HG03066 (cell line): ENCODE measurements at regions not wholly inside any gene's neighbourhood (a gene's known extent, or its start where the extent isn't known, plus 50 kb on each side); places are given as distances from the start of the nearest gene placed in this dataset.
A peak's percentile ranks its signal among the peaks of the same experiment; 100 is the strongest.

Experiments used
- ATAC-seq: cut with Tn5 transposase; IDR thresholded peaks from one replicate; pipeline ENCODE4 v1.9.1; 2021; ENCODE audit warnings: low read depth; ENCODE audit not compliant: unreplicated experiment

DNA sequence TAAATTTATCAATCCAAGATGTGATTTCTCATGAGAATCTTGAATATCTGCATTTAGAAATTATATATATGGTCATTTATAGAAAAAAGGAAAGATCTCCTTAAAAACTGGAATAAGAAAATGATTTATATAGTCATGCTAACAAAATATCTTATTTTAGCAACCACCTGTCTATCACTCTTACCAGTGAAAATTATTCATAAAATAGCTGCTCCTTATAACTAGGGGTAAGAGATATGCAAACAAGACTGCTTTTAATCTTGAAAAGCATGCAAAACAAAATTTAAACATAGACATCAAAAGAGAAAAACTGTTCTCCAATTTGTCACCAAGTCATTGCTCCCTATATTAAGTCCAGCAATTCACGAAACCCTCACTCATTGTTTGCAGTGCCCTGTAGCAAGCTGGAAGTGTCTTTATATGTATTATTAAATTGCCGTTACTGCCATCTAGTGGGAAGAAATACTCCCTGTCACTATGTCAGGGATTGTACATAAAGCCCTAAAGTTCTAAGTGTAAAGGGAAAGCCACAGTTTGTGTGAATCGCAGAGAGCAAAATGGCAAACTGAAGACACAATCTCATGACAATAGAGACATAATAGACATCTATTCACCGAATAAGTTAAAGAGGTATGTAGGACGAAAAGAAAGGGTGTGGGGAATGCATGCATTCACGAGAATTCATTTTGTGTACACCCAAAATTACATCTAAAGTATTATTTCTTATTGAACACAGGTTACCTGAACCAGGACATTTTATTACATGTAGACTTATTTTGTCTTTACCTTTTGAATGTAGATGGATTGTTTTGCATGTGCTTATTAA, 600.5 kb downstream of the USP25 start:
- peak; percentile 82 for ATAC-seq

DNA sequence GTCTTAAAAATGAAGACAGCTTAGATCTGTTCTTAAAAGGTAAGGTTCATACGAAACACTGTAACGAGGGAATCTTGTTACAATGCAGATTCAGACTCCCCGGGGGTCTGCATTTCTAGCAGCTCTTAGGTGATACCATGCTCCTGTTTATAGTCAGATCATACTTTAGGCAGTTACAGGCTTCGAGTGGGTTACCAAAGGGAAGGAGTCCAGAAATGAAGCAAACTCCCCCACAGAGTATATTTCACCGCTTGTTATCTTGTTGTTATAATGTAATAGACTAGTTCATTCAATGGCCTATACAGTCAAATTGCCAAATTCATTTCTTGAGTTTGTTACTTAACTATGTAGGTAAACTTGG, 601.1 kb downstream of the USP25 start:
- ATAC-seq = no peak

DNA sequence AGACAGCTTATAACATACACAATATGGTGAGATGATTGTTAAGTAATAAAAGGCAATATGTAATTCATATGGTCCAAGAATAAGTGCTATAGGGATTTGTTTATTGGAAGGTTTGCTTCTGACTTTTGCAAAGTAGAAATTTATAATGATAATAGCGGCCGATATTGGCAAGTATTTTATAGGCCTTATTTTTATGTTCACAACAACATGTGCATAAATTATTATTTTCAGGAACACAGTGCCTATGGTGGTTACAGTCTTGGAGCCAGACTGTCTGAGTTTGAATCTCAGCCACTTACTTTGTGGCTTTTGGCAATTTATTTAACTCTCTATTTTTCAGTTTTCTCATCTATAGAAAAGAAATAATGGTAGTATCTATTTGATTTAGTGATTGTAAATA, 607.5 kb downstream of the USP25 start:
- no peak for ATAC-seq

DNA sequence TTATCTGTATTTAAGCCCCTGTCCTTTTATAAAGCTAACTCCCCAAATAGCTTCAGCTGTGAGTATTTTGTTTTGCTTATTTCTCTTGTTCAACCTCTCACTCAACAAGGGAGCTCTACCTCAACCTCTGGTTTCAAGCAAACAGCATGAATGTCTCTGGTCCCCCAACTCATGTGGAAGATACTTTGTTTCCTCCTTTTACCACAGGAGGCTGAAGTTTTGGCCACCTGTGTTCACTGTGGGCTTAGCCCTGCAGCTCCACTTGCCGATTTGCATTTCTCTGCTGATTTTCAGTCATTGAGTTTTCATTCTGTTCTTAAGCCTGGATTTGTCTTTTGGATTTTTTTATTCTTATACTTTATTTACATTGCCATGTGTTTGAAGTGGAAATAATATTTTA, 613.1 kb downstream of the USP25 start:
- no peak for ATAC-seq

GRCh38 chr21:16343776-16344175, 614.0 kb downstream of the USP25 start:
- no peak for ATAC-seq

- no peak for ATAC-seq
Observed at GRCh38 chr21:16345757-16346156, 616.0 kb downstream of the USP25 start.

DNA sequence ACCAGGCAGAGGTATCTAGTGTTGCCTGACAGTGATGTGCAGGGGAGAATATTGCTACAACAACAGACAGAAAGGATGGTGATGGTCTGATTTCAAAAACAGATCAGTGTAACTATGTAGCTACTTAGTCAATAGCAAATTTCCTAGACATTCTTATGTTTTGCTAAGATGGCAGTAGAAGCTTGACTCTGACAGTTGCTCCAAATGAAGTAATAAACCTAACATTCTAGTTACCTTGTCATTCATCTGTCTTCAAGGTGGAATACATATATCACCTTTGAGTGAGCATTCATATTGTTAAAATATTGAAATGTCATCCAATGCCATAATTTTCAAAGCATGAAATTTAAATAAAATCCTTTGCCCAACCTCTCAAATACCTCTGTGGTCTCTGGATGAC, 617.4 kb downstream of the USP25 start:
- no peak for ATAC-seq

- no peak for ATAC-seq
Observed at GRCh38 chr21:16353764-16354163, 624.0 kb downstream of the USP25 start.

GRCh38 chr21:16357994-16358393, 628.2 kb downstream of the USP25 start:
- ATAC-seq = no peak

DNA sequence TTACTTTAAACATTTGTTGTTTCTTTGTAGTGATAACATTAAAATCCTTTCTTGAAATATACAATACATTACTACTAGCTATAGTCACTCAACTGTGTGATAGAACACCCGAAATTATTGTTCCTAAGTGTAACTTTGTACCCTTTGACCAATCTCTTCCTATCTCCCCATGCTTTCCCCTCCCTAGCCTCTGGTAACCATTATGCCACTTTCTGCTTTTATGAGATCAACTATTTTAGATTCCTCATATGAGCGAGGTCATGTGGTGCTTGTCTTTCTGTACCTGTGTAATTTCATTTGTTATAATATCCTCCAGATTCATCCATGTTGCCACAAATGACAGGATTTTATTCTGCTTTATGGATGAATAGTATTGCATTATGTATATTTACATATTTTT, 629.0 kb downstream of the USP25 start:
- no peak for ATAC-seq

GRCh38 chr21:16363100-16363499, 633.3 kb downstream of the USP25 start:
- no peak for ATAC-seq

DNA sequence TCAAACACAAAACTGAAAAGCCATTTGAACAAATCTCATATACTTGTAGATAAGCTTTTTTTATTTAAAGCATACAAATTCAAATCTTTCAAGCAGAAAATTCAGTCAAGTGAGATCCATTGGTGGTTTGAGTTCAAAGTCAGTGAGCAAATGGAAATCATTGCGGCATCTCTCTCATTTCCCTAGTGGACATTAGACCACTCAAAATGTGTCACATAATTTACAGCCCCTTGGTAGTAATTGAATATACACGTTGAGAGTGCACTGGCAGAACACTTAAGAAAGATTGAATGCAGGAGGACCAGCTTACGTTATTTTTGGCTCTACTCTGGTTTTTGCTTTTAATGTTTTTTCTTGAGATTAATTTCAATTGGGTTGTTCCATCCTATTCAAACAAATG, 633.7 kb downstream of the USP25 start:
- no peak for ATAC-seq

- no peak for ATAC-seq
Observed at GRCh38 chr21:16366207-16366606, 636.4 kb downstream of the USP25 start.

- ATAC-seq = no peak
Observed at GRCh38 chr21:16367079-16367478, 637.3 kb downstream of the USP25 start.

- no peak for ATAC-seq
Observed at GRCh38 chr21:16370186-16370585, 640.4 kb downstream of the USP25 start.

GRCh38 chr21:16372586-16372985, 642.8 kb downstream of the USP25 start:
- no peak for ATAC-seq

DNA sequence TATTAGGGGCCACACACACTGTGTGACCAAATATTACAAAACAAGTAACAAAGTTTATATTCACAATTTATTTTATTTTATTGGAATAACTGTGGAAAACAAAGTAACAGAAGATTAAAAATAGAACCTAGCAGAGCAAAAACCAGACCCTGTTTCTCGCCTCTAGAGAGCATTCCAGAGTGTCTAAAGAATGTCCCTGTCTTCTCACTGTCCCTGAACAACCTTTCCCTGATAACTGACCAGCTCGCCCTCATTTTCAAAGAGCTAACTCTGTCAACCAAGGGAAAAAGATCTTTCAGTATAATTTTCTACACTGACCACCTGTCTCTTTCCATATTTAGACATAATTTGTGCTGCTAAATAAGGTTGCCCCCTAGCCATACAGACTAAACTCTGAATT, 646.9 kb downstream of the USP25 start:
- ATAC-seq = no peak

DNA sequence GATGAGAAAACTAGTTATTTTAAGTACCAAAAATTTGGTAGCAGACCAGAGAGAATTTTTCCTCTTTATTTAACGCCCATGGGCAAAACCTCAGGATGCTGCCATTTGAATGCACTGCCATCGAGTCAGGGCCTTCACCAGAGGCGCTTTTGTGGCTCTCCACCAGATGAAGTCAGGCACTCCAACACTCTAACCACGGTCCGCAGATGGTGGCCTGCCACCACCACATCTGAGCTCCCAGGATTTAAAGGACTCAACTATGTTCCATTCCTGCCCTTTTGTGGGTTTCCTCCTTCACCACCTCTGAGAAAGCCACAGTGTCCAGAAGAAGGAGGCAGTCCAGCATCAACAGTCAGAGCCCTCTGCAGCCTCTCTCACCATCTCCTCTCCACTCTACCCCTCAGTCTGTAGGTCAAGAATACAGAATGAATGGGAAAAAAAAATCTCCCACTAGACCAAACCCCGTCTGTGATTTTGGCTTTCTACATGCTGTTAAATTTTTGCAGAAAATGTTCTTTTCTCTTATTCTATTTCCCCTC, 647.4 kb downstream of the USP25 start:
- no peak for ATAC-seq

DNA sequence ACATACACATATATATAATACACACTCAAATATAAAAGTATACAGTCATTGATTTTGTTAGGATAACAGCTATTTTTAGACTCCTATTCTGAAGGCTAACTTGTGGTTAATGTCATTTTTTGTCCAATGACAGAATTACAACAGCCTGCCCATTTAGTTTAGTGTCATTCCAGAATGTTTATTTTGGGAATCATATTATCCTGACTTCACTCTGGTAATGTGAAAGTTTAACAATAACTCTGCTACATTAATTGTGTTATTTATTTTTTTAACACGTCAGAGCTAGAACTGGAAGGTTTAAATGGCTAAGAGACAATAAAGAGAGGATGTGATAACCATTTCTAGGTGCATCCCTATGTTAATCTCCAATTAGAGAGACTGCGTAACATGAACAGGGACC, 648.1 kb downstream of the USP25 start:
- ATAC-seq = no peak

DNA sequence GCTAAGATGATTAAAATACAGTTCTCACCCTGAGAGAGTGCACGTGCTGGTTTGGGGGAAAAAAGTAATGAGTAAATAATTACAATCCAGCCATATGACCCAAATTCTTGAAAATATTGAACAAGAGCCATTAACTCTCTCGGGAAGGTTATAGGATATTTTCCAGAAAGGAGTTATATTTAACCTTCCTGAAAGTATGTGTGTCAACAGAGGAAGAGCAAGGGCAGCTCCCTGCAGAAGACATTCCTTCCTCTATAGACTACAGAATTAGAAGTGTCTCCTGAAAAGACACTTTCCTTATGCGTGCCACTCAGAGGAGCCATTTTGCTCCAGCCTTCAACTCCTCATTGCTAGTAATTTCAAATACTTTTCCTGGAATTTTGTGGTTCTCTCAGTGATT, 648.7 kb downstream of the USP25 start:
- no peak for ATAC-seq

GRCh38 chr21:16388291-16388690, 658.5 kb downstream of the USP25 start:
- no peak for ATAC-seq

DNA sequence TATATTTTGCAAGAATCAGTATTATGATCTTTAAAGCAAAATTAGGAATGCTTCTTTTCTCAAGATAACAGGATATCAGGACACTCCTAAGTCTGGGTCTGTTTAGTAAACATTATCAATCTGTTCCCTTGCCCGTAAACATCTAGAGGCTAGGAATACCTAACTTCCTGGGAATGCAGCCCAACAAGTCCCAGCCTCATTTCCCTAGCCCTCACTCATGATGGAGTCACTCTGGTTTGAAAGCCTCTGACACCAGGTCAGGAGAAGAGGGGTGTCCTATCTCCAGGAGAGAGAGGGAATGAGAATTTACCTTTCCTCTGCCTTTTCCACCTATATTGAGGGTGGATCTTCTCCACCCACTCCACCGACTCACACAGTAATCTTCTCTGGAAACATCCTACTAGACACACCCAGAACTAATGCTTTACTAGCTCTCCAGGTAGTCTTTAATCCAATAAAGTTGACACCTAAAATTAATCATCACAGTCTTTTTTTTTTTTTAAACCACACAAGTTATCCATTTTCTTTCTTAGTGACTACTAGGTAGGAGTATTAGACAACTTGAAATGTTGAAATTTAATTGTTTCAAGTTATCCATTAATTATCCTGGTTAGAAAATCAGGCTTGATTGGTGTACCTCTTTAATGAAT, 659.3 kb downstream of the USP25 start:
- no peak for ATAC-seq
